HepG2 (cell line): ENCODE measurements at regions not wholly inside any gene's neighbourhood (a gene's known extent, or its start where the extent isn't known, plus 50 kb on each side); places are given as distances from the start of the nearest gene placed in this dataset.

Experiments
- ATAC-seq: fragments of 200-7000 bp; cut with Tn5 transposase; 3 replicates; pipeline ENCODE4 v1.9.1; 2020; ENCODE audit warnings: mild to moderate bottlenecking, moderate library complexity
- BruUV-seq: library from RNA; stranded (reverse); fragments of 400-500 nt; replicated peaks from 2 replicates; lab custom pipeline; 2021; lab: Mats Ljungman, UMichigan
- CTCF ChIA-PET: fragments of 300-600 bp; formaldehyde crosslinking; extraction: SDS; loops from one replicate; lab custom pipeline; 2021; ENCODE audit warnings: low total read pairs, inconsistent platforms, low intra/inter-chr PET ratio; lab: Yijun Ruan, JAX
- POLR2A ChIA-PET: fragments of 350-600 bp; sonication (Branson Sonifier 250); formaldehyde crosslinking; loops from one replicate; lab custom pipeline; 2020; ENCODE audit warnings: antibody characterized with exemption, inconsistent platforms; lab: Yijun Ruan, JAX
- DNase-seq: peaks from one replicate; pipeline ENCODE4 v3.0.0-alpha.2; 2015; ENCODE audit warnings: low spot score
- FAIRE-seq: peaks from 3 replicates; lab custom pipeline; 2011; peaks lifted over from hg19 to GRCh38; lab: Jason Lieb, UNC
- H2AFZ ChIP-seq: one replicate; pipeline ENCODE4 v1.6.1; 2011; ENCODE audit warnings: low read length, inconsistent platforms
- H3K27ac ChIP-seq: fragments of 300-600 bp; 3 replicates; pipeline ENCODE4 v1.8.0; 2011; ENCODE audit warnings: mixed run types, mild to moderate bottlenecking, mixed read lengths, low read length, inconsistent platforms; ENCODE audit not compliant: insufficient read depth; ENCODE audit errors: extremely low read length
- H3K27me3 ChIP-seq, 2 experiments: fragments of 200-600 bp in 1 of 2; 2 replicates in 1 of 2; 3 replicates in 1 of 2; pipeline versions ENCODE4 v1.6.0 to v1.8.0; 2011; ENCODE audit warnings: low read length in 2 of 2, mild to moderate bottlenecking in 2 of 2, moderate library complexity in 2 of 2, inconsistent platforms in 1 of 2; ENCODE audit not compliant: insufficient read depth in 2 of 2, control insufficient read depth in 1 of 2
- H3K36me3 ChIP-seq, 2 experiments: fragments of 200-600 bp in 1 of 2; replicated peaks in 1 of 2; 2 replicates in 1 of 2; 3 replicates in 1 of 2; pipeline versions ENCODE4 v1.5.1 to v1.8.0; 2011; ENCODE audit warnings: low read length in 2 of 2, inconsistent platforms in 1 of 2; ENCODE audit not compliant: insufficient read depth in 2 of 2, control insufficient read depth in 1 of 2
- H3K4me1 ChIP-seq: 2 replicates; pipeline ENCODE4 v1.5.1; 2012; ENCODE audit warnings: low read length, inconsistent platforms; ENCODE audit not compliant: insufficient read depth
- H3K4me2 ChIP-seq: 2 replicates; pipeline ENCODE4 v1.6.0; 2011; ENCODE audit warnings: low read depth, low read length, inconsistent platforms
- H3K4me3 ChIP-seq, 3 experiments: fragments of 200-600 bp in 1 of 3; sonication (generic), shearing (Covaris generic) in 1 of 3; replicated peaks in 1 of 3; 2 replicates each; pipeline ENCODE4 v1.5.1; 2011 to 2016; ENCODE audit warnings: low read length in 3 of 3, inconsistent platforms in 2 of 3, low read depth in 2 of 3, mild to moderate bottlenecking in 2 of 3, control low read depth in 1 of 3, mixed read lengths in 1 of 3; ENCODE audit not compliant: insufficient read depth in 1 of 3
- H3K79me2 ChIP-seq: one replicate; pipeline ENCODE4 v1.6.1; 2011; ENCODE audit warnings: low read length, inconsistent platforms; ENCODE audit not compliant: insufficient read depth
- H3K9ac ChIP-seq: 2 replicates; pipeline ENCODE4 v1.6.0; 2011; ENCODE audit warnings: mild to moderate bottlenecking, low read depth, low read length, inconsistent platforms; ENCODE audit not compliant: insufficient read depth
- H3K9me3 ChIP-seq: 2 replicates; pipeline ENCODE4 v1.5.1; 2012; ENCODE audit warnings: mild to moderate bottlenecking, low read length
- H4K20me1 ChIP-seq: 2 replicates; pipeline ENCODE4 v1.6.0; 2011; ENCODE audit warnings: inconsistent platforms, mild to moderate bottlenecking, low read length, moderate library complexity; ENCODE audit not compliant: insufficient read depth
- HNRNPH1 ChIP-seq: fragments of 200-400 bp; formaldehyde crosslinking; optimal IDR thresholded peaks from 2 replicates; pipeline ENCODE3; 2017; ENCODE audit warnings: mild to moderate bottlenecking, low read depth, low read length
- RNF2 ChIP-seq: fragments of 450-650 bp; conservative IDR thresholded peaks from 2 replicates; pipeline ENCODE4 v1.6.1; 2016; ENCODE audit warnings: low read depth
- SYNCRIP ChIP-seq: fragments of 200-400 bp; formaldehyde crosslinking; IDR thresholded peaks from 2 replicates; pipeline ENCODE4 v1.6.1; 2018; ENCODE audit warnings: mild to moderate bottlenecking, low read depth, low read length; ENCODE audit not compliant: insufficient read depth
- WGBS: methylation state at CpG from one replicate; pipeline ENCODE4 v1.1.6; 2017; ENCODE audit warnings: low lambda C conversion rate; 5-methylcytosine and 5-hydroxymethylcytosine counted together
- in situ Hi-C: cut with HindIII; loops from 2 replicates; pipeline ENCODE4 v1.10.0; 2017; ENCODE audit warnings: low pct_unique_long_range_greater_than_20kb; ENCODE audit not compliant: extremely low pct_ligation_motif_present
- intact Hi-C: fragments of 100-400 bp; cut with micrococcal nuclease; formaldehyde crosslinking; loops from one replicate; pipeline ENCODE4 v1.10.0; 2022; ENCODE audit not compliant: unreplicated experiment
- TF ChIP-seq, protein P1 (sequence below): fragments of 450-650 bp; IDR thresholded peaks from 2 replicates; pipeline ENCODE4 v1.6.1; 2017
- TF ChIP-seq, protein P2 (sequence below): sonication (generic); formaldehyde crosslinking; IDR thresholded peaks from 2 replicates; pipeline ENCODE4 v1.5.0; 2020; ENCODE audit warnings: mild to moderate bottlenecking, missing genetic modification reagents
- TF ChIP-seq, protein P3 (sequence below): IDR thresholded peaks from 2 replicates; pipeline ENCODE4 v1.6.1; 2016
- TF ChIP-seq, protein P4 (sequence below): sonication (generic); formaldehyde crosslinking; IDR thresholded peaks from 2 replicates; pipeline ENCODE4 v1.4.0; 2020; ENCODE audit warnings: mild to moderate bottlenecking, missing genetic modification reagents

DNA sequence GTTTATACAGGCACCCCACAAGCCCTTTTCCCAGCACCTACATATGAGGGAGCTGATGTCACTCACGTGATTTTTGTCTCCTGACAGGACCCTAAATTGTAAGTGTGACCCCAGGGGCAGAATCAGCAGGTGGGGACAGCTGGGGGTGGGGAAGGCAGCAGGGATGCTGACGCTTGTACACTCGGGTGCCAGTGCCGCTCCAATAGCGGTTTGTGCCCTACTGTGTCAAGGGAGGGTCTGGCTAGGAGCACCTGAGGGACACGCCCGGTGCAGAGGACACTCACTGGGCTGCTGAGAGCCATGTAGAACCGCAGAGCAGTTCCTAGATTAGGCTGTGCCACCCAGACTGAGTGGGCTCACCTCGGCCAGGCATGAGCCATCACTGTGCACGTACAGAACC lies 81.3 kb downstream of the SCGB2B2 start:
- CTCF ChIA-PET = no interaction called here
- TF ChIP-seq, protein P1, sequence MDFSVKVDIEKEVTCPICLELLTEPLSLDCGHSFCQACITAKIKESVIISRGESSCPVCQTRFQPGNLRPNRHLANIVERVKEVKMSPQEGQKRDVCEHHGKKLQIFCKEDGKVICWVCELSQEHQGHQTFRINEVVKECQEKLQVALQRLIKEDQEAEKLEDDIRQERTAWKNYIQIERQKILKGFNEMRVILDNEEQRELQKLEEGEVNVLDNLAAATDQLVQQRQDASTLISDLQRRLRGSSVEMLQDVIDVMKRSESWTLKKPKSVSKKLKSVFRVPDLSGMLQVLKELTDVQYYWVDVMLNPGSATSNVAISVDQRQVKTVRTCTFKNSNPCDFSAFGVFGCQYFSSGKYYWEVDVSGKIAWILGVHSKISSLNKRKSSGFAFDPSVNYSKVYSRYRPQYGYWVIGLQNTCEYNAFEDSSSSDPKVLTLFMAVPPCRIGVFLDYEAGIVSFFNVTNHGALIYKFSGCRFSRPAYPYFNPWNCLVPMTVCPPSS = no peak
- TF ChIP-seq, protein P2, sequence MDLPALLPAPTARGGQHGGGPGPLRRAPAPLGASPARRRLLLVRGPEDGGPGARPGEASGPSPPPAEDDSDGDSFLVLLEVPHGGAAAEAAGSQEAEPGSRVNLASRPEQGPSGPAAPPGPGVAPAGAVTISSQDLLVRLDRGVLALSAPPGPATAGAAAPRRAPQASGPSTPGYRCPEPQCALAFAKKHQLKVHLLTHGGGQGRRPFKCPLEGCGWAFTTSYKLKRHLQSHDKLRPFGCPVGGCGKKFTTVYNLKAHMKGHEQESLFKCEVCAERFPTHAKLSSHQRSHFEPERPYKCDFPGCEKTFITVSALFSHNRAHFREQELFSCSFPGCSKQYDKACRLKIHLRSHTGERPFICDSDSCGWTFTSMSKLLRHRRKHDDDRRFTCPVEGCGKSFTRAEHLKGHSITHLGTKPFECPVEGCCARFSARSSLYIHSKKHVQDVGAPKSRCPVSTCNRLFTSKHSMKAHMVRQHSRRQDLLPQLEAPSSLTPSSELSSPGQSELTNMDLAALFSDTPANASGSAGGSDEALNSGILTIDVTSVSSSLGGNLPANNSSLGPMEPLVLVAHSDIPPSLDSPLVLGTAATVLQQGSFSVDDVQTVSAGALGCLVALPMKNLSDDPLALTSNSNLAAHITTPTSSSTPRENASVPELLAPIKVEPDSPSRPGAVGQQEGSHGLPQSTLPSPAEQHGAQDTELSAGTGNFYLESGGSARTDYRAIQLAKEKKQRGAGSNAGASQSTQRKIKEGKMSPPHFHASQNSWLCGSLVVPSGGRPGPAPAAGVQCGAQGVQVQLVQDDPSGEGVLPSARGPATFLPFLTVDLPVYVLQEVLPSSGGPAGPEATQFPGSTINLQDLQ (CRISPR knock-in tag) = no peak
- TF ChIP-seq RNF2 (no peak), HNRNPH1 (no peak), SYNCRIP (no peak)
- TF ChIP-seq, protein P3, sequence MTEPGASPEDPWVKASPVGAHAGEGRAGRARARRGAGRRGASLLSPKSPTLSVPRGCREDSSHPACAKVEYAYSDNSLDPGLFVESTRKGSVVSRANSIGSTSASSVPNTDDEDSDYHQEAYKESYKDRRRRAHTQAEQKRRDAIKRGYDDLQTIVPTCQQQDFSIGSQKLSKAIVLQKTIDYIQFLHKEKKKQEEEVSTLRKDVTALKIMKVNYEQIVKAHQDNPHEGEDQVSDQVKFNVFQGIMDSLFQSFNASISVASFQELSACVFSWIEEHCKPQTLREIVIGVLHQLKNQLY (CRISPR knock-in tag) = no peak
- TF ChIP-seq, protein P4, sequence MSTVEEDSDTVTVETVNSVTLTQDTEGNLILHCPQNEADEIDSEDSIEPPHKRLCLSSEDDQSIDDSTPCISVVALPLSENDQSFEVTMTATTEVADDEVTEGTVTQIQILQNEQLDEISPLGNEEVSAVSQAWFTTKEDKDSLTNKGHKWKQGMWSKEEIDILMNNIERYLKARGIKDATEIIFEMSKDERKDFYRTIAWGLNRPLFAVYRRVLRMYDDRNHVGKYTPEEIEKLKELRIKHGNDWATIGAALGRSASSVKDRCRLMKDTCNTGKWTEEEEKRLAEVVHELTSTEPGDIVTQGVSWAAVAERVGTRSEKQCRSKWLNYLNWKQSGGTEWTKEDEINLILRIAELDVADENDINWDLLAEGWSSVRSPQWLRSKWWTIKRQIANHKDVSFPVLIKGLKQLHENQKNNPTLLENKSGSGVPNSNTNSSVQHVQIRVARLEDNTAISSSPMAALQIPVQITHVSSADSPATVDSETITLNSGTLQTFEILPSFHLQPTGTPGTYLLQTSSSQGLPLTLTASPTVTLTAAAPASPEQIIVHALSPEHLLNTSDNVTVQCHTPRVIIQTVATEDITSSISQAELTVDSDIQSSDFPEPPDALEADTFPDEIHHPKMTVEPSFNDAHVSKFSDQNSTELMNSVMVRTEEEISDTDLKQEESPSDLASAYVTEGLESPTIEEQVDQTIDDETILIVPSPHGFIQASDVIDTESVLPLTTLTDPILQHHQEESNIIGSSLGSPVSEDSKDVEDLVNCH (CRISPR knock-in tag) = no peak
- TF ChIP-seq, all 625 proteins: peak for 0
- Histone ChIP-seq H4K20me1 (no peaks in the 10 kb centered on the region), H3K9me3 (no peaks in the 10 kb centered on the region), H3K9ac (no peak overlapping the region), H3K4me2 (no peak overlapping the region), H3K4me3 (no peak overlapping the region), H3K4me1 (peaks cover 12% of the 10 kb centered on the region; the same call in 1 of the 2 replicates), H3K27me3 (peaks cover 8 to 33% of the 10 kb centered on the region in 2 experiments; a peak in 4 of 5 replicates), H3K27ac (no peak overlapping the region), H2AFZ (no peak overlapping the region), H3K36me3 (no peaks in the 10 kb centered on the region), H3K79me2 (no peaks in the 10 kb centered on the region)
- intact Hi-C loops = no loop called here
- no TSS peak for BruUV-seq
- POLR2A ChIA-PET = no interaction called here
- WGBS = 0% methylated on average over 3 of the region's 10 CpGs
- FAIRE-seq (no peak), DNase-seq (no peak), ATAC-seq (no peak; the same call in 2 of the 3 replicates)
- in situ Hi-C loops = no loop called here
